K562 (cell line): ENCODE measurements at regions not wholly inside any gene's neighbourhood (a gene's known extent, or its start where the extent isn't known, plus 50 kb on each side); places are given as distances from the start of the nearest gene placed in this dataset.

Source experiments
- DPF2 ChIP-seq: fragments of 450-650 bp; IDR thresholded peaks from 2 replicates; pipeline ENCODE4 v1.6.1; 2016
- EGR1 ChIP-seq: fragments of 450-650 bp; conservative IDR thresholded peaks from 2 replicates; pipeline ENCODE4 v1.6.1; 2017; ENCODE audit warnings: mild to moderate bottlenecking
- FOXM1 ChIP-seq, 2 experiments: fragments of 450-650 bp in 1 of 2; sonication (generic) in 1 of 2; formaldehyde crosslinking in 1 of 2; IDR thresholded peaks; 2 replicates each; pipeline versions ENCODE4 v1.6.1 to v1.9.0; 2017 to 2022; ENCODE audit warnings: low read depth in 2 of 2, mild to moderate bottlenecking in 2 of 2, missing genetic modification reagents in 1 of 2, moderate library complexity in 1 of 2
- IRF9 ChIP-seq: fragments of 450-650 bp; IDR thresholded peaks from 2 replicates; pipeline ENCODE4 v1.6.1; 2016; ENCODE audit warnings: missing biosample characterization, missing genetic modification characterization
- KHSRP ChIP-seq: fragments of 450-650 bp; IDR thresholded peaks from 2 replicates; pipeline ENCODE4 v1.6.1; 2017
- MLX ChIP-seq, 2 experiments: fragments of 450-650 bp in 1 of 2; sonication (generic) in 1 of 2; formaldehyde crosslinking; conservative IDR thresholded peaks; 2 replicates each; pipeline versions ENCODE4 v1.4.0 to v1.8.1; 2020 to 2022; ENCODE audit warnings: mild to moderate bottlenecking in 1 of 2, missing genetic modification reagents in 1 of 2
- MXI1 ChIP-seq: IDR thresholded peaks from 2 replicates; pipeline ENCODE4 v1.6.1; 2011; ENCODE audit warnings: low read depth, mild to moderate bottlenecking, improper control_type of control experiment, low read length
- NCOA2 ChIP-seq, 2 experiments: fragments of 450-650 bp; IDR thresholded peaks; 2 replicates each; pipeline ENCODE4 v1.6.1; 2018; ENCODE audit warnings: mild to moderate bottlenecking in 2 of 2, moderate library complexity in 1 of 2; ENCODE audit not compliant: partially characterized antibody in 2 of 2
- NFATC3 ChIP-seq: fragments of 450-650 bp; IDR thresholded peaks from 2 replicates; pipeline ENCODE4 v1.6.1; 2017; ENCODE audit warnings: mild to moderate bottlenecking
- PHB2 ChIP-seq: fragments of 450-650 bp; IDR thresholded peaks from 2 replicates; pipeline ENCODE4 v1.6.1; 2017; ENCODE audit warnings: low read depth
- RNF219 ChIP-seq: fragments of 250-450 bp; sonication (Bioruptor Pico); IDR thresholded peaks from 2 replicates; pipeline ENCODE4 v1.5.0; 2022; ENCODE audit warnings: mild to moderate bottlenecking
- SMARCA5 ChIP-seq: fragments of 450-650 bp; IDR thresholded peaks from 2 replicates; pipeline ENCODE4 v1.6.1; 2016
- SNAPC5 ChIP-seq: fragments of 250-450 bp; sonication (Bioruptor Pico); IDR thresholded peaks from 2 replicates; pipeline ENCODE4 v1.8.0; 2021; ENCODE audit warnings: moderate library complexity, mild to moderate bottlenecking, inconsistent platforms
- ZBTB26 ChIP-seq: fragments of 450-650 bp; formaldehyde crosslinking; IDR thresholded peaks from 2 replicates; pipeline ENCODE4 v1.4.0; 2022; ENCODE audit warnings: missing genetic modification characterization
- ZFX ChIP-seq: sonication (generic); formaldehyde crosslinking; IDR thresholded peaks from 2 replicates; pipeline ENCODE4 v1.8.0; 2022; ENCODE audit warnings: mild to moderate bottlenecking, missing genetic modification reagents, moderate library complexity
- ZNF134 ChIP-seq: fragments of 250-450 bp; sonication (Bioruptor Pico); conservative IDR thresholded peaks from 2 replicates; pipeline ENCODE4 v1.4.0; 2020
- ZNF232 ChIP-seq: sonication (generic); formaldehyde crosslinking; IDR thresholded peaks from 2 replicates; pipeline ENCODE4 v1.8.0; 2022; ENCODE audit warnings: mild to moderate bottlenecking, missing genetic modification reagents
- ZNF274 ChIP-seq: IDR thresholded peaks from 2 replicates; pipeline ENCODE4 v1.6.1; 2011; ENCODE audit warnings: low read depth, mild to moderate bottlenecking, low read length, moderate library complexity, borderline replicate concordance
- ZNF740 ChIP-seq, 3 experiments: fragments of 200-800 bp in 1 of 3; sonication (Bioruptor generic) in 1 of 3; sonication (generic) in 1 of 3; formaldehyde crosslinking in 1 of 3; IDR thresholded peaks; 2 replicates each; pipeline versions ENCODE4 v1.6.1 to v1.8.0; 2016 to 2022; ENCODE audit warnings: mild to moderate bottlenecking in 2 of 3, missing compliant biosample characterization in 2 of 3, missing genetic modification characterization in 2 of 3, missing genetic modification reagents in 1 of 3
- ZNF764 ChIP-seq: fragments of 250-450 bp; sonication (Bioruptor Pico); IDR thresholded peaks from 2 replicates; pipeline ENCODE4 v1.4.0; 2020; ENCODE audit warnings: low read depth, mild to moderate bottlenecking, moderate library complexity

- TF ChIP-seq RNF219 (CRISPR knock-in tag) (no peak), SNAPC5 (no peak), EGR1 (no peak), IRF9 (0 out of 2 replicates have a peak, but pooled peaks have one; percentile 14), FOXM1 (IDR thresholded peaks at IDR 0.05; ENCODE audit: low read depth) (0 out of 2 replicates have a peak, but pooled peaks have one; percentile 30), FOXM1 (CRISPR knock-in tag; IDR thresholded peaks at IDR 0.05; ENCODE audit: low read depth) (no peak), DPF2 (peak; percentile 70), MLX (CRISPR knock-in tag; conservative IDR thresholded peaks at IDR 0.05) (no peak), ZNF232 (CRISPR knock-in tag) (no peak), ZNF764 (CRISPR knock-in tag) (no peak), ZBTB26 (CRISPR knock-in tag) (no peak), ZNF274 (peak; percentile 62; the same call in 1 of the 2 replicates), ZNF740 (CRISPR knock-in tag; IDR thresholded peaks at IDR 0.05) (no peak), ZNF740 (tag; IDR thresholded peaks at IDR 0.05) (no peak), KHSRP (no peak), ZNF134 (CRISPR knock-in tag) (no peak), ZFX (CRISPR knock-in tag) (no peak), SMARCA5 (no peak), MXI1 (no peak), NCOA2 (IDR thresholded peaks at IDR 0.05; ENCODE audit: partially characterized antibody in 2 of 2) (no peak), NFATC3 (no peak), PHB2 (no peak; the same call in 1 of the 2 replicates)
Observed at GRCh38 chr6:88301888-88302768, 136.0 kb upstream of the CNR1 start (continued).
